ENCODE measurements at regions not wholly inside any gene's neighbourhood (a gene's known extent, or its start where the extent isn't known, plus 50 kb on each side); places are given as distances from the start of the nearest gene placed in this dataset.

- TF ChIP-seq CTCF (IDR thresholded peaks at IDR 0.05) (no peak), POLR2AphosphoS5 (IDR thresholded peaks at IDR 0.05) (no peak), POLR2A (IDR thresholded peaks at IDR 0.05) (no peak)
Observed at GRCh38 chr16:22973522-22973921, 159.6 kb downstream of the HS3ST2 start.

All from stomach (tissue), 4 donors.